ENCODE measurements at regions not wholly inside any gene's neighbourhood (a gene's known extent, or its start where the extent isn't known, plus 50 kb on each side); places are given as distances from the start of the nearest gene placed in this dataset.
"Not testable (repeated sequence)": the region's sequence is repeated elsewhere in the genome, so short reads cannot be mapped to it uniquely, and the experiment has no call there.

DNA sequence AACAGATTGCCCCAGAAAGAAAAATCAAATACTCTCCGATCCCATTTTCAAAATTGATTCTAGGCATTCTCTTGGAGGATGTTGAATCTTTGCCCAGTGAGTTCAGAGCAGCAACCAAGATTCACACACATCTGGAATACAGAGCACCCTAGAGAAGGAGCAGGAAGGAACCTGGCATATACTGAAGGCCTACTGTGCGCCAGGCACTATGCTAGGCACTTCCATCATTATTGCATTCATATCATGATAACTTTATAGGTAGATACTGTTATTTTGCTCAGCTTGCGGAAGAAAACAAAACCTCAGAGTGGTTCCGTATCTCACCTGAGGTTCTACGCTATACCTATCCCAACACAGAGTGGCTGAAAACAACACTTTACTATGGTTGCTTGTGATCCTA, 160.3 kb upstream of the SERTAD2 start (continued):
- TF ChIP-seq, protein P1, sequence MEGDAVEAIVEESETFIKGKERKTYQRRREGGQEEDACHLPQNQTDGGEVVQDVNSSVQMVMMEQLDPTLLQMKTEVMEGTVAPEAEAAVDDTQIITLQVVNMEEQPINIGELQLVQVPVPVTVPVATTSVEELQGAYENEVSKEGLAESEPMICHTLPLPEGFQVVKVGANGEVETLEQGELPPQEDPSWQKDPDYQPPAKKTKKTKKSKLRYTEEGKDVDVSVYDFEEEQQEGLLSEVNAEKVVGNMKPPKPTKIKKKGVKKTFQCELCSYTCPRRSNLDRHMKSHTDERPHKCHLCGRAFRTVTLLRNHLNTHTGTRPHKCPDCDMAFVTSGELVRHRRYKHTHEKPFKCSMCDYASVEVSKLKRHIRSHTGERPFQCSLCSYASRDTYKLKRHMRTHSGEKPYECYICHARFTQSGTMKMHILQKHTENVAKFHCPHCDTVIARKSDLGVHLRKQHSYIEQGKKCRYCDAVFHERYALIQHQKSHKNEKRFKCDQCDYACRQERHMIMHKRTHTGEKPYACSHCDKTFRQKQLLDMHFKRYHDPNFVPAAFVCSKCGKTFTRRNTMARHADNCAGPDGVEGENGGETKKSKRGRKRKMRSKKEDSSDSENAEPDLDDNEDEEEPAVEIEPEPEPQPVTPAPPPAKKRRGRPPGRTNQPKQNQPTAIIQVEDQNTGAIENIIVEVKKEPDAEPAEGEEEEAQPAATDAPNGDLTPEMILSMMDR (IDR thresholded peaks at IDR 0.05; ENCODE audit: control extremely low read depth in 1 of 3, insufficient read depth in 1 of 3, low read depth in 1 of 3, low read length in 3 of 3) = no peak
- TF ChIP-seq BCL11A (IDR thresholded peaks at IDR 0.05; ENCODE audit: low read depth in 2 of 2, low read length in 2 of 2) (no peak), KDM4A (IDR thresholded peaks at IDR 0.05; ENCODE audit: low read depth, low read length, severe bottlenecking) (no peak), ZNF274 (IDR thresholded peaks at IDR 0.05; ENCODE audit: borderline replicate concordance, extremely low read depth, low read length) (no peak), POLR2AphosphoS5 (IDR thresholded peaks at IDR 0.05; ENCODE audit: low read depth, low read length) (no peak)

DNA sequence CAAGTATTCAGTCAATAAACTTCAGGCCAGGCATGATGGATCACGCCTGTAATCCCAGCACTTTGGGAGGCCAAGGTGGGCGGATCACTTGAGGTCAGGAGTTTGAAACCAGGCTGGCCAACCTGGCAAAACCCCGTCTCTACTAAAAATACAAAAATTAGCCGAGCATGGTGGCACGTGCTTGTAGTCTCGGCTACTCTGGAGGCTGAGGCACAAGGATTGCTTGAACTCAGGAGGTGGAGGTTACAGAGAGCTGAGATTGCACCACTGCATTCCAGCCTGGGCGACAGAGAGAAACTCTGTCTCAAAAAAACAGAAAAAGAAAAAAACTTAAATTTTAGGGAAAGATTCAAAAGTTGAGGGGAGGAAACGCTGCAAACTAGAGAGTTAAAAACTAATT, 162.8 kb upstream of the SERTAD2 start:
- H3K4ac ChIP-seq (replicated peaks; ENCODE audit: insufficient read length, low read depth, low read length); H3K18ac ChIP-seq (ENCODE audit: extremely low read depth, low read length); H3K79me2 ChIP-seq (ENCODE audit: control insufficient read depth in 1 of 2, insufficient read depth in 2 of 2, low read length in 2 of 2); FAIRE-seq; H2BK12ac ChIP-seq (ENCODE audit: low read depth, low read length); H2BK120ac ChIP-seq (replicated peaks; ENCODE audit: low read depth, low read length); H4K8ac ChIP-seq (ENCODE audit: extremely low read depth, insufficient read depth, low read length); DNase-seq (ENCODE audit: low read depth in 1 of 2, low spot score in 2 of 2); H3K4me1 ChIP-seq (replicated peaks in 1 of 4; ENCODE audit: control insufficient read depth in 3 of 4, insufficient read depth in 4 of 4, low read length in 3 of 4); H2BK20ac ChIP-seq (ENCODE audit: low read length); H2BK5ac ChIP-seq (ENCODE audit: low read depth, low read length); H4K20me1 ChIP-seq (replicated peaks in 1 of 2; ENCODE audit: control insufficient read depth in 1 of 2, insufficient read depth in 2 of 2, low read length in 2 of 2); H3K9ac ChIP-seq (replicated peaks in 1 of 4; ENCODE audit: extremely low read depth in 1 of 4, low read depth in 3 of 4, low read length in 3 of 4); POLR2A ChIA-PET (ENCODE audit: partially characterized antibody); H2AFZ ChIP-seq (ENCODE audit: low read length); H3K14ac ChIP-seq (ENCODE audit: insufficient read length); H3K23me2 ChIP-seq (ENCODE audit: low read depth, low read length); H3K9me3 ChIP-seq (ENCODE audit: insufficient read depth in 2 of 2, low read depth in 1 of 2, low read length in 1 of 2); H4K5ac ChIP-seq (ENCODE audit: insufficient read length, low read depth, low read length); H3K27ac ChIP-seq (ENCODE audit: low read depth, low read length); H3K4me3 ChIP-seq (ENCODE audit: extremely low read depth in 1 of 4, insufficient read depth in 2 of 4, low read depth in 3 of 4, low read length in 4 of 4); H3K23ac ChIP-seq (ENCODE audit: insufficient read length); H3K4me2 ChIP-seq (ENCODE audit: insufficient read depth in 1 of 2, low read depth in 2 of 2, low read length in 2 of 2); H2AK5ac ChIP-seq (ENCODE audit: low read depth, low read length); H4K91ac ChIP-seq (replicated peaks; ENCODE audit: insufficient read length, low read length); H3K36me3 ChIP-seq (ENCODE audit: control insufficient read depth in 2 of 4, insufficient read depth in 4 of 4, low read length in 3 of 4); H3K27me3 ChIP-seq (replicated peaks in 1 of 4; ENCODE audit: control insufficient read depth in 3 of 4, extremely low read depth in 1 of 4, insufficient read depth in 3 of 4, low read length in 3 of 4); H3K79me1 ChIP-seq (ENCODE audit: low read depth, low read length); H2BK15ac ChIP-seq (ENCODE audit: low read length); H3K56ac ChIP-seq (replicated peaks; ENCODE audit: insufficient read length, low read depth, low read length): not testable (repeated sequence)
- CTCF ChIA-PET (ENCODE audit: partially characterized antibody) = interaction anchor here (1.6 to 2.5 kb wide), 2 partner anchors 15 to 167 kb away, joined by 5 to 8 read pairs; no protein-coding TSS in a partner anchor
- WGBS, 2 experiments (ENCODE audit: extremely low coverage in 1 of 2, insufficient coverage in 1 of 2, insufficient read length in 1 of 2, insufficient replicate concordance in 2 of 2, low coverage in 1 of 2, low lambda C conversion rate in 2 of 2, missing lambda C conversion rate in 1 of 2) = 88% methylated on average over 8 of the region's 8 CpGs; no CpG with 5 or more reads in 1 of the 2 experiments

Data from H1 (cell line).